ENCODE measurements at regions not wholly inside any gene's neighbourhood (a gene's known extent, or its start where the extent isn't known, plus 50 kb on each side); places are given as distances from the start of the nearest gene placed in this dataset.

GRCh38 chr11:130582981-130583380 lies 134.5 kb downstream of the ADAMTS15 start:
- Mint-ChIP-seq H3K9me3 (ENCODE audit: unreplicated experiment) (no peaks in the 10 kb centered on the region), H3K36me3 (ENCODE audit: low read depth, unreplicated experiment) (no peaks in the 10 kb centered on the region), H3K27ac (ENCODE audit: unreplicated experiment) (no peak overlapping the region), H3K4me3 (ENCODE audit: unreplicated experiment) (no peak overlapping the region), H3K27me3 (ENCODE audit: unreplicated experiment) (peaks cover 3% of the 10 kb centered on the region), H3K4me1 (ENCODE audit: unreplicated experiment) (peaks cover 8% of the 10 kb centered on the region)
- DNase-seq (ENCODE audit: low spot score): no peak
- TF ChIP-seq CTCF (IDR thresholded peaks at IDR 0.05; ENCODE audit: unreplicated experiment): no peak

DNA sequence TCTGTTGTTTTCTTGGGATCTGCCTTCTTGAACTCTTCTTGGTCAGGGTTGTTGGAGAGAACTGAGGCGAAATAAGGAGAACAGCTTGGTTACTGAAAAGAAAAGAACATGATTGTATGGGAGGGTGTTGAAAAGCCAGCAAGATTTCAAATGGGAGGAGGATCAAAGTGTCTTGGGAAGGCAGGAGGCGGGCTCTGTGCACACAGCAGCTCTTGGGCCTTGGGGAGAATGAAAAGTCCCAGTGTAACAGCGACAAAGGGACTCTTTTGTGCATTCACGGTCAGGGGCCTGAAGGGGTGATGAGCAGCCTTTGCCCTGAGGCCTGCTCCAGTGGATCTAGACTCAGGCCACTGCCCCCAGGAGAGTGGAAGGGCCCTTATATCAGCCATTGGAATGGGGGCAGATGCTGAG lies 135.4 kb downstream of the ADAMTS15 start:
- Mint-ChIP-seq H3K36me3 (ENCODE audit: low read depth, unreplicated experiment) (no peaks in the 10 kb centered on the region), H3K4me1 (ENCODE audit: unreplicated experiment) (peaks cover 8% of the 10 kb centered on the region), H3K4me3 (ENCODE audit: unreplicated experiment) (no peak overlapping the region), H3K27me3 (ENCODE audit: unreplicated experiment) (peaks cover 3% of the 10 kb centered on the region), H3K9me3 (ENCODE audit: unreplicated experiment) (no peaks in the 10 kb centered on the region), H3K27ac (ENCODE audit: unreplicated experiment) (no peak overlapping the region)
- DNase-seq (ENCODE audit: low spot score): no peak
- TF ChIP-seq CTCF (IDR thresholded peaks at IDR 0.05; ENCODE audit: unreplicated experiment): no peak

GRCh38 chr11:130585545-130585944 lies 137.1 kb downstream of the ADAMTS15 start:
- no peak for TF ChIP-seq CTCF (IDR thresholded peaks at IDR 0.05; ENCODE audit: unreplicated experiment)
- Mint-ChIP-seq H3K4me1 (ENCODE audit: unreplicated experiment) (peaks cover 8% of the 10 kb centered on the region), H3K9me3 (ENCODE audit: unreplicated experiment) (no peaks in the 10 kb centered on the region), H3K27ac (ENCODE audit: unreplicated experiment) (no peak overlapping the region), H3K4me3 (ENCODE audit: unreplicated experiment) (no peak overlapping the region), H3K36me3 (ENCODE audit: low read depth, unreplicated experiment) (no peaks in the 10 kb centered on the region), H3K27me3 (ENCODE audit: unreplicated experiment) (peaks cover 3% of the 10 kb centered on the region)
- no peak for DNase-seq (ENCODE audit: low spot score)

- Mint-ChIP-seq H3K4me1 (ENCODE audit: unreplicated experiment) (no peaks in the 10 kb centered on the region), H3K27me3 (ENCODE audit: unreplicated experiment) (peaks cover 2% of the 10 kb centered on the region), H3K36me3 (ENCODE audit: low read depth, unreplicated experiment) (no peaks in the 10 kb centered on the region), H3K4me3 (ENCODE audit: unreplicated experiment) (no peak overlapping the region), H3K27ac (ENCODE audit: unreplicated experiment) (no peak overlapping the region), H3K9me3 (ENCODE audit: unreplicated experiment) (no peaks in the 10 kb centered on the region)
- DNase-seq (ENCODE audit: low spot score): no peak
- no peak for TF ChIP-seq CTCF (IDR thresholded peaks at IDR 0.05; ENCODE audit: unreplicated experiment)
These were observed 139.2 kb downstream of the ADAMTS15 start for GRCh38 chr11:130587658-130588057.

- no peak overlapping the region for H3K4me3 Mint-ChIP-seq (ENCODE audit: unreplicated experiment)
- no peaks in the 10 kb centered on the region for H3K9me3 Mint-ChIP-seq (ENCODE audit: unreplicated experiment)
- no peaks in the 10 kb centered on the region for H3K27me3 Mint-ChIP-seq (ENCODE audit: unreplicated experiment)
- H3K27ac Mint-ChIP-seq (ENCODE audit: unreplicated experiment): no peak overlapping the region
- no peak for TF ChIP-seq CTCF (IDR thresholded peaks at IDR 0.05; ENCODE audit: unreplicated experiment)
- DNase-seq (ENCODE audit: low spot score): no peak
- H3K4me1 Mint-ChIP-seq (ENCODE audit: unreplicated experiment): no peaks in the 10 kb centered on the region
- no peaks in the 10 kb centered on the region for H3K36me3 Mint-ChIP-seq (ENCODE audit: low read depth, unreplicated experiment)
These were observed 140.0 kb downstream of the ADAMTS15 start for GRCh38 chr11:130588471-130588870.
